GM12878 (cell line): ENCODE measurements at regions not wholly inside any gene's neighbourhood (a gene's known extent, or its start where the extent isn't known, plus 50 kb on each side); places are given as distances from the start of the nearest gene placed in this dataset.

Experiments used
- ATAC-seq: fragments of 200-7000 bp; cut with Tn5 transposase; 3 replicates; pipeline ENCODE4 v1.9.1; 2020; ENCODE audit warnings: mild to moderate bottlenecking, moderate library complexity
- BruUV-seq: library from RNA; stranded (reverse); fragments of 400-500 nt; replicated peaks from 2 replicates; lab custom pipeline; 2021; lab: Mats Ljungman, UMichigan
- CTCF ChIA-PET: fragments of 300-600 bp; sonication (Branson Sonifier 250); formaldehyde crosslinking; extraction: SDS; loops from one replicate; lab custom pipeline; 2021; ENCODE audit warnings: inconsistent platforms; lab: Yijun Ruan, JAX
- POLR2A ChIA-PET: fragments of 350-600 bp; formaldehyde crosslinking; extraction: SDS; loops from one replicate; lab custom pipeline; 2021; ENCODE audit warnings: inconsistent platforms; lab: Charles Lee
- RAD21 ChIA-PET: fragments of 300-600 bp; sonication (Branson Sonifier 250); formaldehyde crosslinking; loops from one replicate; lab custom pipeline; 2023; ENCODE audit warnings: antibody characterized with exemption; ENCODE audit not compliant: unreplicated experiment; lab: Charles Lee
- SMC1A ChIA-PET: fragments of 300-600 bp; sonication (Branson Sonifier 250); formaldehyde crosslinking; loops from one replicate; lab custom pipeline; 2023; ENCODE audit not compliant: unreplicated experiment, uncharacterized antibody; lab: Charles Lee
- DNase-seq: peaks from one replicate; pipeline ENCODE4 v3.0.0-alpha.2; 2011; ENCODE audit warnings: low read depth, low spot score
- FAIRE-seq: peaks from 3 replicates; lab custom pipeline; 2011; peaks lifted over from hg19 to GRCh38; lab: Jason Lieb, UNC
- H2AFZ ChIP-seq: 2 replicates; pipeline ENCODE4 v1.6.0; 2011; ENCODE audit warnings: low read depth, low read length, control low read depth; ENCODE audit not compliant: control insufficient read depth
- H3K27ac ChIP-seq: 2 replicates; pipeline ENCODE4 v1.5.1; 2011; ENCODE audit warnings: control low read depth; ENCODE audit not compliant: control insufficient read depth, insufficient read depth
- H3K27me3 ChIP-seq, 2 experiments: replicated peaks in 1 of 2; 2 replicates each; pipeline versions ENCODE4 v1.6.0 to v1.6.1; 2011; ENCODE audit warnings: low read length in 1 of 2; ENCODE audit not compliant: control insufficient read depth in 2 of 2, insufficient read depth in 2 of 2
- H3K36me3 ChIP-seq, 2 experiments: 2 replicates each; pipeline ENCODE4 v1.5.1; 2011; ENCODE audit warnings: low read length in 1 of 2; ENCODE audit not compliant: control insufficient read depth in 2 of 2, insufficient read depth in 2 of 2
- H3K4me1 ChIP-seq: 2 replicates; pipeline ENCODE4 v1.6.1; 2011; ENCODE audit warnings: mild to moderate bottlenecking, low read length, moderate library complexity, mixed read lengths; ENCODE audit not compliant: control insufficient read depth, insufficient read depth
- H3K4me2 ChIP-seq: 2 replicates; pipeline ENCODE4 v1.6.0; 2011; ENCODE audit warnings: control low read depth; ENCODE audit not compliant: control insufficient read depth, insufficient read depth
- H3K4me3 ChIP-seq: fragments of 200-600 bp; sonication (generic); 2 replicates; pipeline ENCODE4 v1.5.1; 2016
- H3K79me2 ChIP-seq: 2 replicates; pipeline ENCODE4 v1.6.0; 2011; ENCODE audit warnings: low read length; ENCODE audit not compliant: control insufficient read depth, insufficient read depth
- H3K9ac ChIP-seq: 2 replicates; pipeline ENCODE4 v1.8.0; 2011; ENCODE audit warnings: low read length, control low read depth, mixed read lengths; ENCODE audit not compliant: control insufficient read depth, insufficient read depth
- H3K9me3 ChIP-seq: replicated peaks from 3 replicates; pipeline ENCODE4 v1.5.1; 2011; ENCODE audit warnings: mild to moderate bottlenecking, low read length; ENCODE audit not compliant: control insufficient read depth, insufficient read depth
- H4K20me1 ChIP-seq: 2 replicates; pipeline ENCODE4 v1.6.0; 2011; ENCODE audit not compliant: control insufficient read depth, insufficient read depth
- ETV6 ChIP-seq, 2 experiments: fragments of 450-650 bp in 1 of 2; IDR thresholded peaks in 1 of 2; conservative IDR thresholded peaks in 1 of 2; 2 replicates each; pipeline ENCODE4 v1.6.1; 2014; ENCODE audit warnings: antibody characterized with exemption in 1 of 2, borderline replicate concordance in 1 of 2, low read depth in 1 of 2, mild to moderate bottlenecking in 1 of 2, moderate library complexity in 1 of 2
- EZH2 ChIP-seq: IDR thresholded peaks from 2 replicates; pipeline ENCODE4 v1.6.1; 2012; ENCODE audit warnings: low read depth, mild to moderate bottlenecking, control low read depth, inconsistent platforms, low read length, borderline replicate concordance; ENCODE audit not compliant: control insufficient read depth
- HDAC6 ChIP-seq: fragments of 200-600 bp; sonication (generic); IDR thresholded peaks from one replicate; pipeline ENCODE4 v1.8.0; 2017; ENCODE audit warnings: antibody characterized with exemption; ENCODE audit not compliant: unreplicated experiment
- MTA2 ChIP-seq: fragments of 450-650 bp; IDR thresholded peaks from 2 replicates; pipeline ENCODE4 v1.6.1; 2016; ENCODE audit warnings: low read depth, mild to moderate bottlenecking, moderate library complexity
- POU2F2 ChIP-seq: IDR thresholded peaks from 3 replicates; pipeline ENCODE4 v1.6.1; 2011; ENCODE audit warnings: low read depth, mild to moderate bottlenecking, low read length, borderline replicate concordance
- PRDM15 ChIP-seq: fragments of 450-650 bp; formaldehyde crosslinking; IDR thresholded peaks from 2 replicates; pipeline ENCODE4 v1.4.0; 2020; ENCODE audit warnings: mild to moderate bottlenecking, moderate library complexity
- SKIL ChIP-seq: fragments of 450-650 bp; IDR thresholded peaks from 2 replicates; pipeline ENCODE4 v1.6.1; 2017; ENCODE audit warnings: mild to moderate bottlenecking, low read depth, inconsistent platforms; ENCODE audit not compliant: poor library complexity, severe bottlenecking
- SPI1 ChIP-seq: IDR thresholded peaks from 2 replicates; pipeline ENCODE4 v1.6.1; 2011; ENCODE audit warnings: low read depth, mild to moderate bottlenecking, low read length, moderate library complexity, borderline replicate concordance; ENCODE audit not compliant: insufficient read depth
- USF1 ChIP-seq: IDR thresholded peaks from 2 replicates; pipeline ENCODE4 v1.6.1; 2011; ENCODE audit warnings: borderline replicate concordance, low read depth, mild to moderate bottlenecking, moderate library complexity, mixed read lengths, low read length; ENCODE audit not compliant: insufficient read depth; ENCODE audit errors: extremely low read length
- ZNF24 ChIP-seq: fragments of 450-650 bp; IDR thresholded peaks from 2 replicates; pipeline ENCODE4 v1.6.1; 2017; ENCODE audit warnings: antibody characterized with exemption, mild to moderate bottlenecking
- WGBS: methylation state at CpG from one replicate; pipeline ENCODE4 v1.1.6; 2016; ENCODE audit warnings: low lambda C conversion rate; ENCODE audit not compliant: insufficient replicate concordance, insufficient coverage; ENCODE audit errors: missing lambda C conversion rate; 5-methylcytosine and 5-hydroxymethylcytosine counted together
- in situ Hi-C: fragments of 300-500 bp; cut with MboI; formaldehyde crosslinking; loops from 9 replicates; pipeline ENCODE4 v1.14.3; 2018; ENCODE audit warnings: mixed read lengths
- intact Hi-C: fragments of 100-400 bp; cut with micrococcal nuclease; formaldehyde crosslinking; loops from one replicate; pipeline ENCODE4 v1.14.2; 2022; ENCODE audit not compliant: unreplicated experiment

GRCh38 chr20:50393990-50394561 lies 116.1 kb upstream of the PTPN1 start (continued):
- TF ChIP-seq EZH2 (no peak), PRDM15 (CRISPR knock-in tag) (no peak), ETV6 (conservative IDR thresholded peaks at IDR 0.05 in 1 of 2, IDR thresholded peaks at IDR 0.05 in 1 of 2; ENCODE audit: borderline replicate concordance in 1 of 2, low read depth in 1 of 2) (no peak), HDAC6 (no peak), USF1 (no peak)

GRCh38 chr20:50394569-50394968 lies 115.6 kb upstream of the PTPN1 start:
- Histone ChIP-seq H2AFZ (peak overlapping the region; percentile 30), H3K27me3 (no peaks in the 10 kb centered on the region), H3K36me3 (no peaks in the 10 kb centered on the region), H3K9ac (no peak overlapping the region), H3K4me2 (no peak overlapping the region), H4K20me1 (no peaks in the 10 kb centered on the region), H3K79me2 (no peaks in the 10 kb centered on the region), H3K9me3 (no peaks in the 10 kb centered on the region), H3K27ac (no peak overlapping the region), H3K4me1 (peaks cover 4% of the 10 kb centered on the region; the same call in 1 of the 2 replicates), H3K4me3 (no peak overlapping the region)
- RAD21 ChIA-PET, result no interaction called here
- intact Hi-C loops, result no loop called here
- in situ Hi-C loops, result no loop called here
- CTCF ChIA-PET, result no interaction called here
- no peak for TF ChIP-seq MTA2
- peak; percentile 76 for TF ChIP-seq SPI1
- 0 out of 3 replicates have a peak, but pooled peaks have one; percentile 7 for TF ChIP-seq POU2F2
- peak; percentile 68; the same call in 1 of the 2 replicates for TF ChIP-seq ZNF24
- no peak for TF ChIP-seq SKIL
- POLR2A ChIA-PET, result no interaction called here
- DNase-seq (peak; percentile 13), ATAC-seq (peak; percentile 52), FAIRE-seq (peak; percentile 23)
- BruUV-seq, result no TSS peak
- 28% methylated on average over 11 of the region's 11 CpGs for WGBS
- SMC1A ChIA-PET, result interaction anchor here (0.6 to 1.6 kb wide), 3 partner anchors 11 to 288 kb away, joined by 3 to 6 read pairs (median 4); no protein-coding TSS in a partner anchor
